ENCODE measurements at regions not wholly inside any gene's neighbourhood (a gene's known extent, or its start where the extent isn't known, plus 50 kb on each side); places are given as distances from the start of the nearest gene placed in this dataset.

DNA sequence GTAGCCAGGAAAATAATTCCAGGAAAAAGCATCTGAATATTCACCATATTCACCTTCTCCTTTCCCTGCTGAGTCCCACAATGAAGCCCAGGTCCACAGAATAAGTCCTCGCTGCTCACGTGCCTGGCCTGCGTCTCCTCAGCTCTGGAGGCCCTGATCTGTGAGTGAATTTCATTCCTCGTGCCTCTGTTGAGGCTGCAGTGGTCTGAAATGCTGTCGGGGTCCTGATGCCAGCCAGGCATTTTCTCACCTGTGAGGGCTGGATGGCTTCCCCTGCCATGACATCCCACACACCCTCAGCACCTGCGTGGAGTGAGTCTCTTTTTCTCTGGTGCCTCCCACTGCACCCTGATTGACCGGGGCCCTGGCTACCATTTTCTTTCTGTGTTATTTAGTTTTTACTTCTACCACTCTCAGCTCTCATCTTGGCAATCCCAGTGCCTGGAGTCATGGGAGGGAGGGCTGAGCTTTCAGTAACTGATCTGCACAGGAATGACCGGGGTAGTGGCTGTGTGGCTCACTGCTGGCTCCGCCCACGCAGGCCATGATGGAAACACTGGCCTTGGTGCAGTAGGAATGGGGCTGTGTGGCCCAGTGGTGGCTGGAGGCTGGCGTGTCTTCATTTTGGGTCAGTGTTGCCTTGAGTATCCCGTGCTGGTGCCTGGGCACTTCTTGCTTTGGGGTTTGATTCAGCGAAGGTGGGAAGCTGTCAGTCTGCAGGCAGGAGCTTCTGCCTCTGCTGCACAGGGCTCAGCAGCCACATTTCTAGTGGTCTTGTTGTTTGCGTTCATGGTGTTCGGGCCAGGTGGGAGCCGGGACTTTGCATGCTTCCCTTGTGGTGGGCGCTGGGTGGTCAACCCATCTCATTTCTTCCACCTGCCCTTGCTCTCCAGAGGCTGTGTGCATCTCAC is 807.2 kb downstream of the TBC1D22A start:
- TF ChIP-seq, protein P1, sequence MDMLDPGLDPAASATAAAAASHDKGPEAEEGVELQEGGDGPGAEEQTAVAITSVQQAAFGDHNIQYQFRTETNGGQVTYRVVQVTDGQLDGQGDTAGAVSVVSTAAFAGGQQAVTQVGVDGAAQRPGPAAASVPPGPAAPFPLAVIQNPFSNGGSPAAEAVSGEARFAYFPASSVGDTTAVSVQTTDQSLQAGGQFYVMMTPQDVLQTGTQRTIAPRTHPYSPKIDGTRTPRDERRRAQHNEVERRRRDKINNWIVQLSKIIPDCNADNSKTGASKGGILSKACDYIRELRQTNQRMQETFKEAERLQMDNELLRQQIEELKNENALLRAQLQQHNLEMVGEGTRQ (IDR thresholded peaks at IDR 0.05; ENCODE audit: low read depth, low read length), result no peak
- TF ChIP-seq POLR2A (IDR thresholded peaks at IDR 0.05; ENCODE audit: low read depth, low read length), result no peak
- TF ChIP-seq, protein P2, sequence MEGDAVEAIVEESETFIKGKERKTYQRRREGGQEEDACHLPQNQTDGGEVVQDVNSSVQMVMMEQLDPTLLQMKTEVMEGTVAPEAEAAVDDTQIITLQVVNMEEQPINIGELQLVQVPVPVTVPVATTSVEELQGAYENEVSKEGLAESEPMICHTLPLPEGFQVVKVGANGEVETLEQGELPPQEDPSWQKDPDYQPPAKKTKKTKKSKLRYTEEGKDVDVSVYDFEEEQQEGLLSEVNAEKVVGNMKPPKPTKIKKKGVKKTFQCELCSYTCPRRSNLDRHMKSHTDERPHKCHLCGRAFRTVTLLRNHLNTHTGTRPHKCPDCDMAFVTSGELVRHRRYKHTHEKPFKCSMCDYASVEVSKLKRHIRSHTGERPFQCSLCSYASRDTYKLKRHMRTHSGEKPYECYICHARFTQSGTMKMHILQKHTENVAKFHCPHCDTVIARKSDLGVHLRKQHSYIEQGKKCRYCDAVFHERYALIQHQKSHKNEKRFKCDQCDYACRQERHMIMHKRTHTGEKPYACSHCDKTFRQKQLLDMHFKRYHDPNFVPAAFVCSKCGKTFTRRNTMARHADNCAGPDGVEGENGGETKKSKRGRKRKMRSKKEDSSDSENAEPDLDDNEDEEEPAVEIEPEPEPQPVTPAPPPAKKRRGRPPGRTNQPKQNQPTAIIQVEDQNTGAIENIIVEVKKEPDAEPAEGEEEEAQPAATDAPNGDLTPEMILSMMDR (conservative IDR thresholded peaks at IDR 0.05; ENCODE audit: low read depth, low read length), result no peak
- no peak for TF ChIP-seq RAD21 (IDR thresholded peaks at IDR 0.05; ENCODE audit: low read length)
- no peak for TF ChIP-seq MAZ (IDR thresholded peaks at IDR 0.05; ENCODE audit: borderline replicate concordance, low read depth, low read length)
- no peak for TF ChIP-seq MXI1 (IDR thresholded peaks at IDR 0.05; ENCODE audit: borderline replicate concordance, low read depth, low read length)
- no peak for TF ChIP-seq RCOR1 (IDR thresholded peaks at IDR 0.05; ENCODE audit: insufficient replicate concordance, low read length)
- no peak for TF ChIP-seq FOS (IDR thresholded peaks at IDR 0.05; ENCODE audit: low read depth, low read length)
- no peak for TF ChIP-seq SMC3 (IDR thresholded peaks at IDR 0.05; ENCODE audit: low read depth, low read length)
- TF ChIP-seq CEBPB (IDR thresholded peaks at IDR 0.05; ENCODE audit: low read depth, low read length), result no peak
- TF ChIP-seq RFX5 (IDR thresholded peaks at IDR 0.05; ENCODE audit: low read depth, low read length), result no peak
- no peak for TF ChIP-seq BHLHE40 (IDR thresholded peaks at IDR 0.05; ENCODE audit: low read depth, low read length)

Measured in IMR-90 (cell line).